ENCODE measurements at regions not wholly inside any gene's neighbourhood (a gene's known extent, or its start where the extent isn't known, plus 50 kb on each side); places are given as distances from the start of the nearest gene placed in this dataset.
"Not testable (repeated sequence)": the region's sequence is repeated elsewhere in the genome, so short reads cannot be mapped to it uniquely, and the experiment has no call there.

GRCh38 chr15:93932164-93932776, 299.1 kb upstream of the MCTP2 start:
- DNase-seq, result no peak

- DNase-seq, result no peak
Measured at GRCh38 chr15:93929375-93930094, 301.8 kb upstream of the MCTP2 start.

GRCh38 chr15:93920204-93920603, 311.2 kb upstream of the MCTP2 start:
- DNase-seq, result no peak

- not testable (repeated sequence) for DNase-seq
Measured at GRCh38 chr15:93918801-93919200, 312.6 kb upstream of the MCTP2 start.

- no peak for DNase-seq
Measured at GRCh38 chr15:93917181-93917580, 314.2 kb upstream of the MCTP2 start.

- no peak for DNase-seq
Measured at GRCh38 chr15:93913871-93914270, 317.5 kb upstream of the MCTP2 start.

- no peak for DNase-seq
Measured at GRCh38 chr15:93913310-93913709, 318.1 kb upstream of the MCTP2 start.

- no peak for DNase-seq
Measured at GRCh38 chr15:93900476-93901400, 330.6 kb upstream of the MCTP2 start.

GRCh38 chr15:93899817-93900216, 331.5 kb upstream of the MCTP2 start:
- no peak for DNase-seq

GRCh38 chr15:93897377-93897776, 334.0 kb upstream of the MCTP2 start:
- DNase-seq, result no peak

GRCh38 chr15:93895976-93896770, 335.2 kb upstream of the MCTP2 start:
- DNase-seq, result peak; percentile 96

GRCh38 chr15:93894438-93895036, 336.8 kb upstream of the MCTP2 start:
- peak; percentile 27 for DNase-seq

- DNase-seq, result peak; percentile 76
Measured at GRCh38 chr15:93887151-93887550, 344.2 kb upstream of the MCTP2 start.

- DNase-seq, result no peak
Measured at GRCh38 chr15:93882779-93883178, 348.6 kb upstream of the MCTP2 start.

- no peak for DNase-seq
Measured at GRCh38 chr15:93882141-93882540, 349.2 kb upstream of the MCTP2 start.

GRCh38 chr15:93881310-93881709, 350.1 kb upstream of the MCTP2 start:
- no peak for DNase-seq

- DNase-seq, result no peak
Measured at GRCh38 chr15:93880358-93880757, 351.0 kb upstream of the MCTP2 start.

- no peak for DNase-seq
Measured at GRCh38 chr15:93870583-93870982, 360.8 kb upstream of the MCTP2 start.

- DNase-seq, result no peak
Measured at GRCh38 chr15:93866948-93867347, 364.4 kb upstream of the MCTP2 start.

GRCh38 chr15:93866476-93866875, 364.9 kb upstream of the MCTP2 start:
- DNase-seq, result no peak

- DNase-seq, result peak; percentile 78
Measured at GRCh38 chr15:93865586-93865985, 365.8 kb upstream of the MCTP2 start.

GRCh38 chr15:93862791-93863190, 368.6 kb upstream of the MCTP2 start:
- DNase-seq, result no peak

Measured in NCI-H748 treated with DMSO at 0.1 percent for 48 hours (cell line).